Cerebellar cortex (tissue), 1 donor: ENCODE measurements at regions not wholly inside any gene's neighbourhood (a gene's known extent, or its start where the extent isn't known, plus 50 kb on each side); places are given as distances from the start of the nearest gene placed in this dataset.

Source experiments
- DNase-seq: peaks from one replicate; pipeline ENCODE4 v3.0.0-alpha.2; 2015; ENCODE audit warnings: low spot score

- DNase-seq, result no peak
Observed at GRCh38 chr3:14312375-14312774, 90.0 kb upstream of the SLC6A6 start.

DNA sequence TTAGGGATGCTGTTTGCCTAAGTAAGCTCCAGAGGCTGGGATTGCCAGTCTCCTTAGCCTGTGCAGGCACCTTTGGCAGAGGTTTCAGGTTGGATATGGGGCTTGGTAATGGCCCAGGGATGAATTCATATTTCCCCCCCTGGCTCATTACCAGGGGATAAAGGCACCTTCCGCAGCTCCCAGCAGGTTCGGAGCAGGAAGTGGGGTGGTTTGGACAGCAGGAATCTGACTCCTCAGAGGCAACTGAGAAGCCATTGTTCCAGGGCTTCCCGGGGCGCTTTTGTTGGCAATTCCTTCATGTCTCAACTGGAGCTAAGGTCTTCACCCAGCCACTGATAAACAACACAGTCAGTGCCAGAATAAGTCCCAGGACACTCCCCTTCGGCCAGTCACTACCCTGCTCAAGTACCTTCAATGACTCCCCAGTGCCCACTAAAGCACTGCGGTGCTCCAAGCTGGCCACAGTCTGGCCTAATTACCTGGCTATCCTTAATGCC lies 85.3 kb upstream of the SLC6A6 start:
- no peak for DNase-seq

DNA sequence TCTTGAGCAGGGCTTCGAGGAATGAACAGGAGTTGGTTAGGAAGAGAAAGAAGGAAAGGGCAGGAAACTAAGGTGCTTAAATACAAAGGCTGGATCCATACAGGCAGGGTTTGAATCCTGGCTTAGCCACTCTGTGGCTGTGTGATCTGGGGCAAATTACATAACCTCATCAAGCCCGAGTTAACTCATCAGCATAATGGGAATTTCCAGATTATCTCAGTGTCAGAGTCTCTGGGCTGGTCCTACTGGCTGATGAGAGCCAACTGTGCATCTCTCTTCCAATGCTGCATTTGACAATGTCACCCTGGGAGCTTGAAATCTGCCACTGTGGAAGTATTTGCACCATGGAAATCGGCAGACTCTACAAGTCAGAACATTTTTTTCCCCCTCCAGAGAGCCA lies 83.8 kb upstream of the SLC6A6 start:
- DNase-seq, result no peak

- DNase-seq, result peak; percentile 59
Observed at GRCh38 chr3:14319654-14320182, 82.7 kb upstream of the SLC6A6 start.

DNA sequence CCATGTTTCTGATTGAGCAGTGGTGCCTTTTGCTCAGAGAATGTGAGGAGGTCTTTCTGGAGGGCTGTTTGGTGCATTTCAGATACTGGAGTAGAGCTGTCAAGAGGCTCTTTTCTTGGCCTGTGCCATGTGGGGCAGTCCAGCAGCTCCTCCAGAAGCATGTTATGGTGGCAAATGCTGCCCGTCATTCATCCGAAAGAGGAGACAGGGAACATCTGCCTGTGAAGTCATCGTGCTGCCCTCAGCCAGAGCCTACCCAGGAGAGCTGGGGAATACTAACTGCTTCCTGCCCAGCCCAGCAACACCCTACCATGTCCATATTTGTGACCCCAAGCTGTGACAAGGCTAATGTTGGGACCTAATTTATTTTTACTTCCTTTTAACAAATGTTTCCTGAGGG lies 82.2 kb upstream of the SLC6A6 start:
- DNase-seq, result no peak

- no peak for DNase-seq
Observed at GRCh38 chr3:14322001-14322400, 80.4 kb upstream of the SLC6A6 start.

DNA sequence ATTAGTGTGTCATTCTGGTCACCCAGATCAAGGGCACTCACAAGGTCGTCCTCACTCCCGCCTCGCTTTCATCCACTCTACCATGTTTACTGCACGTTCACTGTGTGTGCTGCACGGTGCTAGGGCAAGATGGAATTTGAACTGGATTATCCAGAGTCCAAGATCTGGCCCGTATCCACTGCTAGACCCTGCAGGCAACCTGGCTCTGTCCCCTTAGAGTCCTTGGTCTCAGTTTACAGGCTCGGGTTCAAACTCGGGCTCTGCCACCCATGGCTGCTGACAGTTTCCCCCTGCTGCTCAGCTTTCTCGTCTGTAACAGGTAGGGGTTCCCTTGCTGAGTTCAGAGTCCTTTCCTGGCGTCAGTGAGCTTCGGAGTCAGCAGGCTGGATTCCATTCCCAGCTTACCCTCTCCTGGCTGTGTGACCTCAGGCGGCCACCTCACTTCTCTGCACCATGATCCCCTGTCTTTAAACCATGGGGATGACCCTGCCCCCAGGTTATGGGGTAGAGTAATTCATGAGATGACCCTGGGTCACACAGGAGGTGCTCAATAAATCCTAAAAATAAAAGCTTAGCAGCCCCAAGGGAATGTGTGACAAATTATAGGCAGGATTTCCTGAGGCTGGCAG lies 79.6 kb upstream of the SLC6A6 start:
- peak; percentile 33 for DNase-seq

GRCh38 chr3:14323401-14324223 lies 78.8 kb upstream of the SLC6A6 start:
- DNase-seq, result no peak

DNA sequence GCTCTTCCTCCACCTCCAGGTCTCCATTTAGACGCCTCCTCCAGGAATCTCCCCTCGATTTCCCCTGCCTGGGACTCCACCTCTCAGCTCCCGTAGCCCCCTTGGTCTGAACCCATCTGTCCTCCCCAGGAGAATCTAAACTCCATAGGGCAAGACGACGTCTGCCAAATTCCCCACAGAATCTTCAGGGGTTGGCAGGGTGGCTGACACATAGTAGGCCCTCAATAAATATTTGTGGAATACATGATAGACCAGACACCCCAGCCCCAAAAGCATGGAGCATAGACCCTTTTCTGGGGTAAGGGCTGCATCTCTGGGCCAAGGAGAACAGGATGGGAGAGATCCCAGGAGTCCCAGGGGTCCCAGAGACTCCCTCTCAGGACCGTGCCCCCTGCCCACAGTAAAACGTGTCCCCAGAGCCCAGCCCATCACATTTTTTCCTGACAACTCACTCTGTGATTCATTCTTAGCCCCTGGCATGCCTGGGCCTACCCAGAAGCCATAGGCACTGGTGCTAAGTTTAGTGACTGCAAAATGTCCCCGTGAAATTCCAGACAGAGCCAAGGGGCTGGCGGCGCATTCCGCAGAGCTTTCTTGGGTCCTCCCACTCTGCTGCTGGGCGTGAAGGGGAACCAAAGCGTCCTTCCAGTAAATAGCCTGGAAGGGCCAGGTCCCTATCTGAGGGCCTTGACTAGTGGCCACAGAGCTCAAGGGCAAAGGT lies 78.0 kb upstream of the SLC6A6 start:
- peak; percentile 12 for DNase-seq

GRCh38 chr3:14328422-14328821 lies 74.0 kb upstream of the SLC6A6 start:
- no peak for DNase-seq

- peak; percentile 15 for DNase-seq
Observed at GRCh38 chr3:14329116-14329830, 73.1 kb upstream of the SLC6A6 start.

- DNase-seq, result no peak
Observed at GRCh38 chr3:14329842-14330241, 72.6 kb upstream of the SLC6A6 start.

DNA sequence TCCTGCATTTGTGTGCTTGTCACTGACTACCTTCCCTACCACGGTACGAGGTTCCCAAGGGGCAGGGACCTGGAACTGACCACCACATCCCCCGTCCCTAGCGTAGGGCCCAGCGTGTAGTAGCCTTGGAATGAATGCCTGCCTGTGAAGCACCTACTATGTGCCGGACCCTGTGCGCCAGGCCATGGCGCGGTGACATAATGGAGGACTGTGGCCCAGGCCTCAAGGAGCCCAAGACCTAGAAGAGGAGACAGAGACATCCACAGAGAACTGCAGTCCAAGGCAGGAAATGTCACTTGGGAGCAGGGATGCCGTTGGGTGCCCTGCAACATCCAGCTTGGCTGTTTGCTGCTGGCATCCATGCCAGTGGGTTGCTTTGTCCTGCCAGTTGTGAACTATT lies 71.9 kb upstream of the SLC6A6 start:
- DNase-seq, result no peak

DNA sequence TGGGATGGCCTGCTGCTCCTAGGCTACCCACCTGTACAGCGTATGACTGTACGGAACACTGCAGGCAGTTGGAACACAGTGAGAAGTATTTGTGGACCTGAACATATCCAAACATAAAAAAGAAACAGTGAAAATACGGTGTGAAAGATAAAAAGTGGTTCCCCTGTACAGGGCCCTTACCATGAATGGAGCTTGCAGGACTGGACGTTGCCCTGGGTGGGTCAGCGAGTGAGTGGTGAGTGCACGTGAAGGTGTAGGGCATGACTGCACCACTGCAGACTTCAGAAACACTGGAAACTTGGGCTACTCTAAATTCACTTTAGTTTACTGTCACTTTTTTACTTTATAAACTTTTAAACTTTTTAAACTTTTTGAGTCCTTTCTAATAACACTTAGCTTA lies 71.2 kb upstream of the SLC6A6 start:
- no peak for DNase-seq

- DNase-seq, result no peak
Observed at GRCh38 chr3:14332392-14332791, 70.0 kb upstream of the SLC6A6 start.

DNA sequence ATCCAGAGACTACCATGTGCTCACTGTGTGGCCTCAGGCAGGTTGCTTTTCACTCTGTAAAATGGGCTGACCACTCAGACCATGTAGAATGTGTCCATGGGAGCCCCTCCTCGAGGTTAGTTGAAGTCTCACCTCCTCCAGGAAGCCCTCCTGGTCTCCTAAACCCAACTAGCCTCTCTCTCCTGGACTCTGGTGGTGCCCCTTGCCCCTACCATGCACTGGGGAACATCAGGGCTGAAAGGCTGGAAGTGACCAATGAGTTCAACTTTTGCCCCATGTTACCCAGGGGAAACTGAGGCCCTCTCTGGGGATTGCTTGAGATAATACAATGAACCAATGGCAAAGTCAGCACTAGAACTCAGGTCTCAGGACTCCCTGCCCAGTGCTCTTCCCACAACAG lies 69.2 kb upstream of the SLC6A6 start:
- DNase-seq, result no peak

DNA sequence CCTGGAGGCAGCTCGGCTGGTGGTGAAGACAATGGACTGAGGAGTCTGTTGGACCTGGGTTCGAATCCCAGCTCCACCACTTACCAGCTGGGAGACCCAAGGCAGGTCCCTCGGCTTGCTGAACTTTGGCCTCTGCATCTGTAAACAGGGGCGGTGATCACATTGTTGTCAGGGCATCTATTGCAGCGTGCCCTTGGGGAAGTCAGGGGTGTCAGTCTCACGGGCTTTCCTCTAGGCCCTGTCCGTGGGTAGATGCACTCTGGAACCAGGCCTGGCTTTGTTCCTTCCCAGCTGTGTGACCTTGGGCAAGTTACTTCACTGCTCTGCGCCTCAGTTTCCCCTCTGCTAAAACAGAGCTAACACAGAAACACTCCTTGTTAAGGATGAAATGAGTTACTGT lies 68.8 kb upstream of the SLC6A6 start:
- no peak for DNase-seq

- DNase-seq, result no peak
Observed at GRCh38 chr3:14334136-14334535, 68.3 kb upstream of the SLC6A6 start.

DNA sequence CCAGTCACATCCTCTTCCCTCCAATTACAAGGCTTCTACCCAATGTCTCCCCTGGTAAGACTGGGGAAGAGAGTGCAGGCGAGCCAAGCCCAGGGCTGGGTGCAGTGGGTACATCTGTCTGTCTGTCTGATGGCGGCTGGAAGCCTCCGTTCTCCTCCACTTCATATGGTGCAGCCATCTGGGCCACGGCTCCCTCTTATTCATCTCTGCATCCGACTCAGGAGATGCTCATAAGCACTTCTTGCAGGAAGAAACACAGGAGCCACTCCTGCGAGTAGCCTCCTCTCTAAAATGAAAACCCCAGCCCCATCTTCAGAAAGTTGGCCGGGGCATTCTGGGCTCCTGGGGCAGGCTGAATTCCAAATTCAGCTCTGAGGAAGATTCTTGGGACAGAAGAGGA lies 67.5 kb upstream of the SLC6A6 start:
- DNase-seq, result no peak

DNA sequence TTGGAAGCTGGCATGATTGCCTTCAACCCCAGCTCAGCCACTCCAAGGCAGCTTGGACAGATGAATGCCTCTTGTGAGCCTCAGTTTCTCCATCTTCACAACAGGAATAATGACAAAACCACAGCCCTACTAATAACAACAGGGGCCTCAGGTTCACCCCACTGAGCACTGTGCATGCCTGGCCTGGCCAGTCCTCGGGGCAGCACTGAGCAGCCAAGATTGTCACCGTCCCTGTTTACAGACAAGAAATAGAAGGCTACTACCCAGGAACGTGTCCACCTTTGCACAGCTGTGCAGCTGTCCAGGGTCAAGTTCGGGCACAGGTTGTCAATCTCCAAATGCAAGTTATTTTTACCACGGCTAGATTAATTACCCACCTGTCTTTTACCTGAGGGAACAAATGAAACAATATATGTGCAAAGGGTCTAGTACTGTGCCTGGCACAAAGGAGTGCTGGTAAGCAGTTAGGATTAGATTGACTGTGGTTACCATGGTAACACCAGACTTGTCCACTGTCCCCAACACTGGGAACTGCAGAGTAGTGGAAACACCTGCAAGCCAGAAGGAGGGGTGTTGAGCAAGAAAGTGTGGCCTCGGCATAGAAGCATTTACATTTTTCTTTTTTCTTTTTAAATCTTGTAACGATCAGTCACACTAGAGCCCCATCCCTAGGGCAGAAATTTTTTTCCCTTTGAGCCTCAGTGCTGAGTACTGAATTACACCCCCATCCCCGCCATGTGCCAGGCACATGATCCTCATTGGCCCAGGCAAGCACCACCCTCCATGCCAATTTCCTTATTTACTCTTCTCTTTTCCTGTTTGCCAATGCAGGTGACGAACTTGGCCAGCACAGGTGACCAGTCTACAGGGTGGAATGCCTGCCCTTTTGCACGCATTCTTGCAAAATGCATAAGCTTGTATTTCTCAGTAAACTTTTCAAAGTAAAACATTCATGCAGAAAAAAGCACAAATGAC lies 66.3 kb upstream of the SLC6A6 start:
- DNase-seq, result no peak
